ENCODE measurements at regions not wholly inside any gene's neighbourhood (a gene's known extent, or its start where the extent isn't known, plus 50 kb on each side); places are given as distances from the start of the nearest gene placed in this dataset.
"Not testable (repeated sequence)": the region's sequence is repeated elsewhere in the genome, so short reads cannot be mapped to it uniquely, and the experiment has no call there.

DNA sequence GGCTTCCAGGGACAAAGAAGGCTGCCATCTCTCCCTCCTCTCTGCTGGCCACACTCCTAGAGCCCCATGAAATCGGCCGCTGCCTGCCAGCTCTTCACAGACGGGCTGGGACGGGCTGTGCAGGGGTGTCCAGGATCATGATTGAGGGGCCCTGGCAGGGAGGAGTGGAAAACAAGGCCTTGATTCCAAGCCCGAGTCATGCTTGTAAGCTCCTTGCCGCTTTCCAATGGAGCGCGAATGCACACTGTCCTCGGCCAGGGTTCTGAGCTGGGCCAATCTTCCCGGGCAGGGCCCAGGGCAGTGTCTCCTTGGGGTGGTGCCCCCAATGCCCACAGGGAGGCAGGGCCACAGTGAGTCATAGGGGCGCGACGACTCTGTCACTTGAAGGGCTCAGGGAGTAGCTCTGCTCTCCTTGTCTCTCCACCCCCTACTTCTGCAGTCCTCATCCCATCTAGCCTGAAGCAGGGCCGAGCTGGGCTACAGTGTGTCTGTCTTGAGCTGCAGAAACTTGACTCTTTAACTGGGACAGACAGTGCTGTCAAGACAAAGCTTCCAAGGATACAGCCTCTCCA, 186.2 kb upstream of the SVIL start:
- DNase-seq = no peak

GRCh38 chr10:29816801-29817558, 182.2 kb upstream of the SVIL start:
- DNase-seq = no peak

DNA sequence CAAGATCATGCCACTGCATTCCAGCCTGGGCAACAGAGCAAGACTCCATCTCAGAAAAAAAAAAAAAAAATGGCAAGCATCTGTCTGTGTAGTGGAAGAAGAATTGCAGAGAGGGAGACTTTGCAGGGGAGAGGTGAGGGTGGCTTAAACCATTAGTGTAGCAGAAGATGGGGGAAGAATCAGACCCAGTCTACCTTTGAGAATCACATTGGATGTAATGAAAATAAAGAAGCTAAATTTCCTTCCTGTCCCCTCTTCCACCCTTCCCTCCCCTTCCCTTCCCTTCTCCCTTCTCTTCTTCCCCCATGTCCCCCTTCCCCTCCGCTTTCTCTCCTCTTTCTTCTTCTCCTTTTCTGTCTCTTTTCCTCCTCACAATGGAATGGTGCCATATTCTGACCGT, 180.8 kb upstream of the SVIL start:
- no peak for DNase-seq

- no peak for DNase-seq
These were observed 177.1 kb upstream of the SVIL start for GRCh38 chr10:29811751-29812427.

- DNase-seq = no peak
These were observed 176.0 kb upstream of the SVIL start for GRCh38 chr10:29810816-29811215.

DNA sequence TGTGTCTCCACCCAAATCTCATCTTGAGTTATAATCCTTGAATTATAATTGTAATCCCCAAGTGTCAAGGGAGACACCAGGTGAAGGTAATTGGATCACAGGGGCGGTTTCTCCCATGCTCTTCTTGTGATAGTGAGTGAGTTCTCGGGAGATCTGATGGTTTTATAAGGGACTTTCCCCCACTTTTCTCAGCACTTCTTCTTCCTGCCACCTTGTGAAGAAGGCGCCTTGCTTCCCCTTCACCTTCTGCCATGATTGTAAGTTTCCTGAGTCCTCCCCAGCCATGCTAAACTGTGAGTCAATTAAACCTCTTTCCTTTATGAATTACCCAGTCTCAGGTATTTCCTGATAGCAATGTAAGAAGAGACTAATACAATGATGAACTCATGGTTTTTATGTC, 175.5 kb upstream of the SVIL start:
- not testable (repeated sequence) for DNase-seq

- DNase-seq = no peak
These were observed 174.6 kb upstream of the SVIL start for GRCh38 chr10:29809383-29809782.

GRCh38 chr10:29807163-29807806, 172.5 kb upstream of the SVIL start:
- no peak for DNase-seq

DNA sequence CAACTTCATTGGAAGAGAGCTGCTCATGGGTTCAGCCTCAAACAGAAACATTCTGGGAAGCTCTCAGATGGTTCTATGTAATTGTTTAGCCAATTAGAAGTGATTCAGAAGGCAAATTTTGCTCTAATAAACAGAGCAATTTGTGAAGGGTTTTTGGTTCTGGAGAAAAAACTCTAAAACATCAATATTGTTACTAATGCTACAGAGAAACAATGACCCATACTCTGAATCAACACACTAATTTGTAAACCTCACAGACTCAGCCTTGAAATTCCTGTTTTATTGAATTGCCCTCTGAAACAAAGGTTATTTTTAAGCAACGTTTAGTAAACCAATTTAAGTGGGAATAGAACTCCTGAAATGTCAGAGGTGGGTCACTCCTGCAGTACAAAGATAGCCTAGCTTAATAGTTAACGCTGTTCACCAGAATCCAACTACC, 171.6 kb upstream of the SVIL start:
- DNase-seq = no peak

- DNase-seq = no peak
These were observed 170.5 kb upstream of the SVIL start for GRCh38 chr10:29805134-29805723.

DNA sequence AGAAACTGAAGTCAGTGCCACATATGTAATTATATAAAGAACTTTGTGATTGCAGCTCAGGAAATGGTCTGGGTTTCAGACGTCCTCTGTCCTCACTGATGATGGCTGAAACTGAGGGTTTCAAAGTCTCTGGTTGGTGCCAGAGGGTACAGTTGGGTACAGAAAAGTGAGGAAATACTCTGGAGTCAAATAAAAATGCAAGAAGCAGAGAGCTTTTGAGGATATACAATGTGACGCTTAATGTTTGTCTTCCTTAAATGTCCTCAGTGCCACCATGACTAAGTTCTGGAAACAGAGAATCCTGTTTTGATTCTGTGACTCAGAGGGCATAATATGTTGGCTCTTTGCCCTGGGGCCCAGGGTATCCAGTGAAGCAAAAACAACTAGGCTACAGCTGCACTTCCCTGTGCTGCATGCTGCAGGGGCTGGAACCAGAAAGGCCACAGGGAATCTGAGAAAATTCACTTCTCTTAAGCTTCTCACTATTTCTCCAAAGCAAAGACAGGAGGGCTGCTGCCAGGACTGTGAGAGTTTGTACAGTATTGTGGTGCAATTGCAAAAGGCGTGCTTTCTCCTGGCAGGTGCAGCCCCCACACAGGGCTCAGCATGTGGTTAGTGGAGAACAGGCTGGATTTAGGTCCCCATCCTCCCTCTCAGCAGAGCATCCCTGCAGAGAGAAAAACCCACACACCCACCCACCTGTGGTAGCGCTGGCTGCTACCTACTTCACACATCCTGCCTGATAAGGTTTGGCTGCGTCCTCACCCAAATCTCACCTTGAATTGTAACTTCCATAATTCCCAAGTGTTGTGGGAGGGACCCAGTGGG, 169.5 kb upstream of the SVIL start:
- DNase-seq = no peak

DNA sequence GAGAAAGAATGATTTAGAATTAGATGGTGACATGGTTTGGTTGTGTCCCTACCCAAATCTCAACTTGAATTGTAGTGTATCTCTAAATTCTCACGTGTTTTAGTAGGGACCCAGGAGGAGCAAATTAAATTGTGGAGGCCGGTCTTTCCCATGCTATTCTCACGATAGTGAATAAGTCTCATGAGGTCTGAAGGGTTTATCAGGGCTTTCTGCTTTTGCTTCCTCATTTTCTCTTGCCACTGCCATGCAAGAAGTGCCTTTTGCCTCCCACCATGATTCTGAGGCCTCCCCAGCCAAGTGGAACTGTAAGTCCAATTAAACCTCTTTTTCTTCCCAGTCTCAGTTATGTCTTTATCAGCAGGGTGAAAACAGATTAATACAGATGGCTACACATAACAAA, 167.4 kb upstream of the SVIL start:
- no peak for DNase-seq

DNA sequence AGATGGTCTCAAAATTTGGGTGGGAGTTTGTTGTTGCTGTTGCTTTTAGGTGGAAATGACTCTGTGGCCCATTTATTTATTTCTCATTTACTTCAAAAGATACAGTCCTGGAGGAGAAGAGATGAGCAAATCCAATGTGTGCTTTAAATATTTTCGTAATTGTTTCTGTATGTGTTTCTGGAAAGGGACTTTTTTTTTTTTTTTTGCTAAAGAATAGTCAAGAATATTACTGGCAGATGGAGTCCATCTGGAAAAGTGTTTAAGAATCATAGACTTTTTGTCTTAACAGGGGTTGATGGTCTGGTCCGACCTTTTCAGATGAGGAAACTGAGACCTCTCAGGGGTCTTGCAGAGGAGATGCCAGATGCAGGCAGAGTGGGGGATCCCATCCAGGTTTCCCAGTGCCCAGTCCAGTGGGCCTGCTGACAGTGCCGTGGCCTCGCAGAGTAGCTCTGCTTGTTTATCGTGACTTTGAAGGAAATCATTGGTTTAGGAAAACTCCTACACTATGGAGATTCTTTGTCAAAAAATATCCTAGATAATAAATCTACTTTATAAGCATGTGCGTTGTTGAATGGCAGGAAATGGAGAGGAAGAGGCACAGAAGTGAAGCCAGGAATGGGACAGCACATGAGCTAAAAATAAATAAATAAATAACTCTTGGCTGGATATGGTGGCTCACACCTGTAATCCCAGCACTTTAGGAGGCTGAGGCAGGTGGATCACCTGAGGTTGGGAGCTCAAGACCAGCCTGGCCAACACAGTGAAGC, 164.3 kb upstream of the SVIL start:
- DNase-seq = no peak

DNA sequence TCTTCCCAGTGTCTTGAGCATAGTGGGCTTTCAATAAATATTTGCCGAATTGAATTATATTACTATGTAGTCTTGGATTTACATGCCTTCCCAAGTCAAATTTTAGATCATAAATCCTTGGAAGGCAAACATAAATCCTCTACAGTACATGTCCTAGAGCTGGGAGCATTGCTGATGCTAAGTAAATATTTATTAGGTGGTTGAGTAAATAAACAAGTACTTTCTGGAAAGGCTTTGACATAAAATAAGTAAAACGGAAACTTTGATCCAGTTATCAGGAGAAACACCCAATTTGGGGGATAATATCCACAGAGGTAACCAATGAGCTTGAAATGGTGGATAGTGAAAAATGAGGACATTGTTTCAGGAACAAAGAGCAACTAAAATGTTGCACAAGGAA, 162.8 kb upstream of the SVIL start:
- no peak for DNase-seq

- no peak for DNase-seq
These were observed 161.1 kb upstream of the SVIL start for GRCh38 chr10:29795850-29796249.

GRCh38 chr10:29794776-29795611, 160.2 kb upstream of the SVIL start:
- no peak for DNase-seq

DNA sequence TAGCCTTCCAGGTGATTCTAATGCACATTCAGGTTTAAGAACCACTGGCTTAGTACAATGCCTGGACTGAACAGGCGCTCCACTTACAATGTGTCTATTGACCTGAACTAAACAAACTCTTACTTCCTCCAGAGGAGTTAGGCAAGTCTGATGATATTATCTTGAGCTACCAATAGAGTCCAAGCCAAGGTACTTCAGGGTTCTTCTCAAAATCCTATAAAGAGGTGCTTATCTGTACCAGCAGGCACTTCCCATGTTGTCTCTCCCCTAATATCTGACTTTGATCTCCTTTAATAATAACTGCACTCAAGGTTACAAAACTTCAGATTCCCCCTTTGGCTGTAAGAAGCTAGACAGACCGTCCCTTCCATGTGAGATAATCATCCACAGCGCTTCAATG, 157.0 kb upstream of the SVIL start:
- DNase-seq = no peak

DNA sequence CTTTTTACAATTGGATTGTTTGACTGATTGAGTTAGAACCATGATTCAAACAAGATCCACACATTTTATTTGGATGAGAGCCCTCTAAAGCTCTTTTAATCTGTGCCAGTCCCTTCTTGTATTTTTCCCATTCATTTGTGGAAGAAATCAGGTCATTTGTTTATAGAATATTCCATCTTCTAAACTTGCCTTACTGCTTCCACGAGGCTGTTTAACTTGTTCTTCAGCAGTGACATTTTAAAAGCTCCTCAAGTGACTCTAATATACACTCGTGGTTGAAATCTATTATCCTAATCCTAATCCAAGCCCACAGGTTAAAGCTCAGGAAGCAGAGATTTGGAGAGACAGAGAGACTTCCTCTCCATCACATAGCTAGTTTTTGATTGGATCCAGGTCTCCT, 155.4 kb upstream of the SVIL start:
- DNase-seq = no peak

GRCh38 chr10:29788113-29788512, 153.3 kb upstream of the SVIL start:
- no peak for DNase-seq

- DNase-seq = no peak
These were observed 150.9 kb upstream of the SVIL start for GRCh38 chr10:29785701-29786100.

All from CD4-positive, alpha-beta T cell treated with Interleukin-17A for 4 hours (primary cell).